ENCODE measurements at regions not wholly inside any gene's neighbourhood (a gene's known extent, or its start where the extent isn't known, plus 50 kb on each side); places are given as distances from the start of the nearest gene placed in this dataset.

DNA sequence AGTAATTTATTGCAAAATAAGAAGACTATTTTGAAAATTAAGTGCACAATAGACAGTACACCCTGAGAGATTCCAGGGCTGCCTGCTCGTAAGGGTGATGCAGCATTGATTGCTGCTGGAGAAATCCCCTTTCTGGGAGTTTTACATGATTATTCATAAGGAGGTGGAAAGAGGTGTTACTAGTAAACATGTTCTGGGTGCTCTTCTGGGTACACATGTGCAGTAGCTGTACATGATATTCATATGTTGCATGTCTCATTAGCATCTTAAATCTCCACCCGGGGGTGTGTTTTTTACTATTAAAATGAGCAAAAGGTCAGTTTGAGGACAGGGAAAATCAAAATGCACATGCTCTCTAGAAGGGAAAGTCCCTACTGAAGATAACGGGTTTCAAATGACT lies 264.8 kb downstream of the CDK5RAP2 start:
- DNase-seq (ENCODE audit: low read depth, low spot score) = no peak
- H3K4me3 ChIP-seq (ENCODE audit: low read depth, low read length) = no peak overlapping the region
- CTCF ChIA-PET = interaction anchor here (1.8 kb wide), 1 partner anchor 162 kb away, joined by 5 read pairs; no protein-coding TSS in a partner anchor
- TF ChIP-seq, protein P1, sequence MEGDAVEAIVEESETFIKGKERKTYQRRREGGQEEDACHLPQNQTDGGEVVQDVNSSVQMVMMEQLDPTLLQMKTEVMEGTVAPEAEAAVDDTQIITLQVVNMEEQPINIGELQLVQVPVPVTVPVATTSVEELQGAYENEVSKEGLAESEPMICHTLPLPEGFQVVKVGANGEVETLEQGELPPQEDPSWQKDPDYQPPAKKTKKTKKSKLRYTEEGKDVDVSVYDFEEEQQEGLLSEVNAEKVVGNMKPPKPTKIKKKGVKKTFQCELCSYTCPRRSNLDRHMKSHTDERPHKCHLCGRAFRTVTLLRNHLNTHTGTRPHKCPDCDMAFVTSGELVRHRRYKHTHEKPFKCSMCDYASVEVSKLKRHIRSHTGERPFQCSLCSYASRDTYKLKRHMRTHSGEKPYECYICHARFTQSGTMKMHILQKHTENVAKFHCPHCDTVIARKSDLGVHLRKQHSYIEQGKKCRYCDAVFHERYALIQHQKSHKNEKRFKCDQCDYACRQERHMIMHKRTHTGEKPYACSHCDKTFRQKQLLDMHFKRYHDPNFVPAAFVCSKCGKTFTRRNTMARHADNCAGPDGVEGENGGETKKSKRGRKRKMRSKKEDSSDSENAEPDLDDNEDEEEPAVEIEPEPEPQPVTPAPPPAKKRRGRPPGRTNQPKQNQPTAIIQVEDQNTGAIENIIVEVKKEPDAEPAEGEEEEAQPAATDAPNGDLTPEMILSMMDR (IDR thresholded peaks at IDR 0.05; ENCODE audit: insufficient read depth, low read length, missing control alignments) = no peak
- POLR2A ChIA-PET = no interaction called here

DNA sequence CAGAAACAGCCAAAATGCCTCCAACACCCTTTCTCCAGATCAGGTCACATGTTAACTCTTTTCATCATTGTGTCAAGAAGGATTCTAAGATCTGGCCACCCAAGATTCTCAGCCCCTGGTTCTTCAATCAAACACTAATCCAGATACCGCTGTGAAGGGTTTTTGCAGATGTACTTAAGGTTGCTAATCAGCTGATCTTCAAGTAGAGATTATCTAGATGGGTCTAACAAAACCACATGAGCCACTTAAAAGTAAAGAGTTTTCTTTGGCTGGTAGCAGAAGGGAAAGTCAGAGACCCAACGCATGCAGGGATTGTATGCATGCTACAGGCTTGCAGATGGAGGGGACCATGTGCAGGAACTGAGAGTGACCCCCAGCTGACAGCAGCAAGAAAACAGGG lies 267.9 kb downstream of the CDK5RAP2 start:
- no peak for DNase-seq (ENCODE audit: low read depth, low spot score)
- POLR2A ChIA-PET = no interaction called here
- CTCF ChIA-PET = no interaction called here
- TF ChIP-seq, protein P1 (IDR thresholded peaks at IDR 0.05; ENCODE audit: insufficient read depth, low read length, missing control alignments) = no peak
- H3K4me3 ChIP-seq (ENCODE audit: low read depth, low read length) = no peak overlapping the region

DNA sequence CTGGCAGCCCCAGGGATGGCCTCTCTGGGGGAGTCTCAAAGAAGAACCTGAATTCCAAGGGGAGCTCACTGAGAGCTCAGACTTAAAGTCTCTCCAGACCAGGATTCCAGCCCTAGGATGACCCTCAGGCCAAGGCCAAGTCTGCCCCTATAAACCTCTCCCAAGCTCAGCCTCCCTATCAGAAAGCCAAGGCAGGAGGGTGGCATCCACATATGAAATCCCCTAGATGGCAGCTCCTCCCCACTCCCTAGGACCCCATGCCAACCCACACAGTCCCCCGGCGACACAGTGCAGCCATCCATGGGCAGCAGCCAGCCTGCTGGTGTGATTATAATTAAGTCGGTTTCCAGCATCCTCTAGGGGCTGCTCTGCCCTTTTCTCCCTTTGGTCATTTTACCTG lies 269.9 kb downstream of the CDK5RAP2 start:
- no peak for DNase-seq (ENCODE audit: low read depth, low spot score)
- TF ChIP-seq, protein P1 (IDR thresholded peaks at IDR 0.05; ENCODE audit: insufficient read depth, low read length, missing control alignments) = no peak
- ChIA-PET CTCF (interaction anchor here (0.9 kb wide), 1 partner anchor 168 kb away, joined by 3 read pairs; no protein-coding TSS in a partner anchor), POLR2A (no interaction called here)
- no peak overlapping the region for H3K4me3 ChIP-seq (ENCODE audit: low read depth, low read length)

DNA sequence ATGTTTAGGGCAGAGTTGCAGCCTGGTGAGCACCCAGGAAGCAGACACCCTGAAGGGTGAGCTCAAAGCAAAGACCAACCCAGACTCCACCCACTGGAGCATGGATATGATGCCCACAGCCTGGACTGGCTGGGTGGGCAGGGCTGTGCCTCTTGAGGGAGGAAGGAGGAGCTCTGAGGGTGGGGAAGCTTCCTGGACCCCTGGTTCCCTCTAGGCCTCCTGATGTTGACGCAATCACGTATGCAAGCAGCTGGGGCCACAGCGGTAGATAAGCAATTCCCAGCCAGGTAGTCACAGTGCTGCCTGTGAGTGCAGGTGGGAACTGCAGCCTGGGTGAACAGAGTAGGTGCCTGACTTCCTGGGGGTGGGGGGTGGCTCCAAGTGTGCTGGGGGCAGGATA lies 271.5 kb downstream of the CDK5RAP2 start:
- no peak overlapping the region for H3K4me3 ChIP-seq (ENCODE audit: low read depth, low read length)
- POLR2A ChIA-PET = no interaction called here
- DNase-seq (ENCODE audit: low read depth, low spot score) = no peak
- TF ChIP-seq, protein P1 (IDR thresholded peaks at IDR 0.05; ENCODE audit: insufficient read depth, low read length, missing control alignments) = no peak
- CTCF ChIA-PET = interaction anchor here (1.7 kb wide), 1 partner anchor 169 kb away, joined by 5 read pairs; no protein-coding TSS in a partner anchor

DNA sequence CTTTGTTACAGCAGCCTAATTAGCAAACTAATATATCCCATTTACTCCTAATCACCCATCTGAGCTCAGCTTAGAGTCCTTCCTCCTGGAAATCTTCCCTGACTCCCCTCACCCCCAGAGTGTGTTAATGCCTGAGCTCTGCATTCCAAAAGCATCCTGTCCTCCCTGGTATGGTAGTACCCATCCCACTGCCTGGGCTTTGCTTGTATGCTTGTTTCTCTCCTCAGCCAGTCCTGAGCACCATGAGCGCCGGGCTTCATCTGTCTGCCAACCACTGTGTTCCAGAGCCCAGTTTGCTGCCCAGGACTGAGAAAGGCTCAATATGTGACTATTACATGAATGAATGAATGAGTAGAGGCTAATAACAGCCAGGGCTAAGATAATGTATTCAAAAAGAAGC lies 272.4 kb downstream of the CDK5RAP2 start:
- no peak overlapping the region for H3K4me3 ChIP-seq (ENCODE audit: low read depth, low read length)
- ChIA-PET POLR2A (no interaction called here), CTCF (interaction anchor here (1.7 kb wide), 1 partner anchor 170 kb away, joined by 5 read pairs; no protein-coding TSS in a partner anchor)
- DNase-seq (ENCODE audit: low read depth, low spot score) = no peak
- TF ChIP-seq, protein P1 (IDR thresholded peaks at IDR 0.05; ENCODE audit: insufficient read depth, low read length, missing control alignments) = no peak

DNA sequence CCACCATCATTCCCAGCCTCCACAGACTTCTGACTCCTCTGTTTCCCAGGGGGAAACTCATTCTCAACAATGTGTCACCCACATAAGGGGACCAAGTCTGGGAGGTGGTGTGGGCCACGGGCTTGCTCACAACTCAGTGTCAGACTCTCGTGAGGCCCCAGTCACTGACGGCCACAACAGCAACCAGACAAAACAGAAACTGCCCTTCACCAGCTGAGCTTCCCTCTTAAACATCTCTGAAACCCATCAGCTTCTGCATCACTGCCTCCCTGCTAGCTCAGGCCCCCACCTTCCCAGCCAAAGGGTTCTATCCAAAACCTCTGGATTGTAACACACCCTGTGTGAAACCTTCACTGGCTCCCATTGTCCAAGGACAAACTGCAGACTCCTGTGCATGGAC lies 273.4 kb downstream of the CDK5RAP2 start:
- DNase-seq (ENCODE audit: low read depth, low spot score) = no peak
- no peak overlapping the region for H3K4me3 ChIP-seq (ENCODE audit: low read depth, low read length)
- POLR2A ChIA-PET = no interaction called here
- TF ChIP-seq, protein P1 (IDR thresholded peaks at IDR 0.05; ENCODE audit: insufficient read depth, low read length, missing control alignments) = no peak
- CTCF ChIA-PET = no interaction called here
